C4-2B (cell line): ENCODE measurements at regions not wholly inside any gene's neighbourhood (a gene's known extent, or its start where the extent isn't known, plus 50 kb on each side); places are given as distances from the start of the nearest gene placed in this dataset.

ENCODE experiments used
- H3K27ac ChIP-seq: fragments of 450-650 bp; 2 replicates; pipeline ENCODE4 v1.5.1; 2017
- ZFX ChIP-seq: fragments of 450-650 bp; IDR thresholded peaks from 2 replicates; pipeline ENCODE4 v1.6.1; 2017
- TF ChIP-seq, protein P1 (sequence below): fragments of 450-650 bp; conservative IDR thresholded peaks from 2 replicates; pipeline ENCODE4 v1.5.1; 2017; ENCODE audit warnings: mild to moderate bottlenecking

DNA sequence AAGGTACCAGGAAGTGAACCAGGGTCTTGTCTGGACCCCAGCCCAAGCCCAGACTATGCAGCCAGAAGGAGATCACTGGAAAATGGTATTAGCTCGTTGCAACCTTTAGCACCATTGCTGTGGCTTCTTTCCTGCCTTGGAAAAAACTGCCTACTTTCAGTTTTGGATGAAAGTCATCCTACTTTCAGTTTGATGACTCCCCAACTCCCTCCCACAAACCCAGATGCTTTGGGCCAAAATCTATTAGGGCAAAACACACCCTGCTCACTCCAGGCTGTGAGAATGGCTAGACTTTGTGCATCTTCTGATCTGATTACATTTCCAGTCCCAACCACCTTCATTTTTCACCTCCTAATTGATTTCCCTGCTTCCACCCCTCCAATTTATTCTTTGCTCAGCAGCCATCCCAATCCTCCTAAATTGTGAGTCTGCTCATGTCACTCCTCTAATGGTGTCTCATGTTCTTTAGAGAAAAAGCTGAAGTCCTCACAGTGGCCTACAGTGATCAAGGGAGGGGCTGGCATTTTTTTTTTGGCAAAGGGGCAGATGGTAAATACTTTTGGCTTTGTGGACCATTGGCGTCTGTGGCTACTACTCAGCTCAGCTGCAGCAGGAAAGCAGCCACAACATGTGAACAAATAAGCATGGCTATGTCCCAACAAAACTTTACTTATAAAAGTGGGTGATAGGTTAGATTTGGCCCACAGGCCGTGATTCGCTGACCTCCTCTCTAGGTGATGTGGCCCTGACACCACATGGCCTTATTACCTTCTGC, 368.7 kb downstream of the SLC4A3 start:
- TF ChIP-seq, protein P1, sequence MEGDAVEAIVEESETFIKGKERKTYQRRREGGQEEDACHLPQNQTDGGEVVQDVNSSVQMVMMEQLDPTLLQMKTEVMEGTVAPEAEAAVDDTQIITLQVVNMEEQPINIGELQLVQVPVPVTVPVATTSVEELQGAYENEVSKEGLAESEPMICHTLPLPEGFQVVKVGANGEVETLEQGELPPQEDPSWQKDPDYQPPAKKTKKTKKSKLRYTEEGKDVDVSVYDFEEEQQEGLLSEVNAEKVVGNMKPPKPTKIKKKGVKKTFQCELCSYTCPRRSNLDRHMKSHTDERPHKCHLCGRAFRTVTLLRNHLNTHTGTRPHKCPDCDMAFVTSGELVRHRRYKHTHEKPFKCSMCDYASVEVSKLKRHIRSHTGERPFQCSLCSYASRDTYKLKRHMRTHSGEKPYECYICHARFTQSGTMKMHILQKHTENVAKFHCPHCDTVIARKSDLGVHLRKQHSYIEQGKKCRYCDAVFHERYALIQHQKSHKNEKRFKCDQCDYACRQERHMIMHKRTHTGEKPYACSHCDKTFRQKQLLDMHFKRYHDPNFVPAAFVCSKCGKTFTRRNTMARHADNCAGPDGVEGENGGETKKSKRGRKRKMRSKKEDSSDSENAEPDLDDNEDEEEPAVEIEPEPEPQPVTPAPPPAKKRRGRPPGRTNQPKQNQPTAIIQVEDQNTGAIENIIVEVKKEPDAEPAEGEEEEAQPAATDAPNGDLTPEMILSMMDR: no peak
- no peak for TF ChIP-seq ZFX
- no peak overlapping the region for H3K27ac ChIP-seq

DNA sequence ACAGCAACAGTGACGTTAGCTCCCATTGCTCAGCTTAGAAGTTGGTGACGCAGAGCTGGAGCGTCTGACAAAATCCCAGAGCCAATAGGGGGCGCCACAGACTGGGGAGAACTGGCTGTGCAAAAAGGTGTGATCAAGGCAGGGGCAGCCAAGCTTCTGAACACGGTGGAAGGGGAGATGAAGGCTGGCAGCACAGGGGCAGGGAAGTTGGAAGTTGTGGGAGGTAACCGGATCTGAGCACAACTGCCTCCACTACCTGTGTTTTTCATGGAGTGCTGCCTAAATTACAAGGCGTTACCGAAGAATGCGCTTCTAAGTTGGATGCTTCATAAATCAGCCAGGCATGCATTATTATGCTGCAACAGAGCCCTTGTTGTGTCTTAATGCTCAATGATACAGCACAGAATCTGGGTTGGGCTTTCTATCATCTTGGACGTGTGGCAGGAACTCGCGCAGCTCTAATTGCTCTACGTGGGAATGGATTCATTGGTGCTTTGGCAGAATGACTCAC, 370.0 kb downstream of the SLC4A3 start:
- no peak overlapping the region for H3K27ac ChIP-seq

DNA sequence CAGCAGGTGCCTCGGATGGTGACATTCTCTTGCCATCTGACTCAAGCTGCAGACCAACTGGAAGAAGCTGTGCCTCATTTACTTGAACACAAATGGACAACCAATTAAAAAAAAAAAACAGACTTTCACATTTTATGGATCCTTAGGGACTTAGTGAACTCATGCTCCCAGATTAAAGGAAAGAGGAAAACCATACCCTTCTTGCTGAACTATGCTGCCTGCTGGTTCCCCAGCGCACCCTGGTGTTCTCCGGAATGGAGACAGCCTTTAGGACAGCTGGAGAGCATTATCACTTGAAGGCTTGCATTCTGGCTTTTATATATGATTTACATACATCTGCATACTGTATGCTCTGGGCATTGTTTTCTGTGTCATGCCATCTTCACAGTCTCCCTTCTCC, 370.7 kb downstream of the SLC4A3 start:
- TF ChIP-seq, protein P1: no peak
- TF ChIP-seq ZFX: no peak
- H3K27ac ChIP-seq: no peak overlapping the region

More for the DNA sequence above, 370.0 kb downstream of the SLC4A3 start:
- TF ChIP-seq, protein P1: peak; percentile 47
- no peak for TF ChIP-seq ZFX

DNA sequence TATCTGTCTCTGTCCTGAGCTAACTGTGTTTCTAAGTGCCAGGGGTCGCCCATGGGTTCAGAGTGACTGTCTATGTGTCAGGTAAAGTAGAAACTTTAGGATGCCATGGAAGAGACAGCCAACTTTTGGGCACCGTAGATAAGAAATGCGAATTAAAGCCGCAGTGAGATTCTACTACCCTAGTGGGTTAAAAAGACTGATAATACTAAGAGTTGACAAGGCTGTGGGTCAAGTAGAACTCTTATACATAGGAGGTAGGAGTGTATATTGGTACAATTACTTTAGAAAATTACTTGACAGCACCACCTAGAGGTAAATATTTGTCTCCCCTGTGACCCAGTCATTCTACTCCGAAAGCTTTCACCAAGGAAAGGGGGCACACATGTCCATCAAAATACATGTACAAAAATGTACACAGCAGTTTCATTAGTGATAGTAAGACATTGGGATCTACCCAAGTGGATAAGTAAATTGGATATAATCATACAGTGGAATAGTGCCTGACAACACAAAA, 371.3 kb downstream of the SLC4A3 start:
- no peak overlapping the region for H3K27ac ChIP-seq
- no peak for TF ChIP-seq ZFX
- TF ChIP-seq, protein P1: peak; percentile 33

DNA sequence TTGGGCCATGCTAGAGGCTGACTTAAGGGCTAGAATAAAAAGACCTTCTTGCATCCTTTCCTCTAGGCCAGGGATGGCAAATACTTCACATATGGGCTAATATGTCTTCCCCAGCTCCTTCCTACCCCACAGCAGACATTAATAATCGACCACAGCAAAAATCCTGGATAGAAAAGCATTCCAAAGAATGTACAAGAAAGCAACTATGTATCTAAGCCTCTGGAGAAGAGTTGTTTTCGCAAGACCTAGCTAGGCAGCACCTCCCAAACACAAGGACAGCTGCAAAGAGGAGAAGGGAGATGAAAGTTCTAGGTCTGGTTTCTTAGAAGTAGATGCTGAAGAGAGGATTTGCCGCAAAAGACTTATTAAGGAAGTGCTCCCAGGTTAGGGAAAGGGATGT, 372.6 kb downstream of the SLC4A3 start:
- TF ChIP-seq, protein P1: no peak
- no peak for TF ChIP-seq ZFX
- no peak overlapping the region for H3K27ac ChIP-seq

DNA sequence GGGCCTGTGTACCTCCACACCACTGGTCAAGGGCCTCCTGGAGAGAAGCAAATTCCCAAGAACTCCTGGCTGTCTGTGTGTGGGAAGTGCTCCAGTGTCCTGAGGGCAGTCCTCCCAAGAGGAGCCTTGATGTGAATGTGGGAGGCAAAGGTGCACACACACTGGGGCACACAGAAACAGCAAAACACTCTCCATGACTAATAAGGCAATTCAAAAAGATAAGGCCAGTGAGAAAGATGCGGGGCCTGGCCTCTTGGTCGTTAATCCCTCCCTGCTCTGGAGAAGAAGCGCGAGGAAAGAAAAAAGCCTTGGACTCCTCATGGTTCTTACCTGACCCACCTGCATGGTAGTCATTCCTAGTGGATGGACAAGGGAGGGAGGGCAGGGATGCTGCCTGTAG, 373.2 kb downstream of the SLC4A3 start:
- no peak overlapping the region for H3K27ac ChIP-seq
- no peak for TF ChIP-seq ZFX
- TF ChIP-seq, protein P1: no peak

DNA sequence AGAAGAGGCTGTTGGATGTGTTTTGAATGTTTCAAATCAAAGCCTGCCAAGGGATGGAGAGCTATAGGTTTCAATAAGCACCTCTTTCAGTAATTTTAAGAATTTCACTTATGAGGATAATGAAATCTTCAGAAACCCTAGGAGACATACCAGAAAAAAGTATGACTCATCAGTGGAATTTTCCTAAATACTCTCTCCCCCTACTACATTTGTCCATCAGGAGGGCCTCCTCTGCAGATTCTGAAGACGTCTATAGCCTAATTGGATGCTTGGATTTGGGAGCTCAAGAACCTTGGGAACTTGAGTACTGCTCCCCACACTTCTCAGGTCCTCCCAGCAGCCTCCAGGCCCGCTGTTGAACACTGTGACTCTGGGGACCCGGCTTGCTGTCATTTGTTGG, 374.3 kb downstream of the SLC4A3 start:
- H3K27ac ChIP-seq: no peak overlapping the region
- TF ChIP-seq, protein P1: no peak
- TF ChIP-seq ZFX: no peak
